CD4-positive, alpha-beta T cell treated with Interleukin-15 for 4 hours (primary cell): ENCODE measurements at regions not wholly inside any gene's neighbourhood (a gene's known extent, or its start where the extent isn't known, plus 50 kb on each side); places are given as distances from the start of the nearest gene placed in this dataset.

ENCODE experiments used
- DNase-seq: peaks from one replicate; pipeline ENCODE4 v3.0.0-alpha.2; 2020; ENCODE audit warnings: low spot score

DNA sequence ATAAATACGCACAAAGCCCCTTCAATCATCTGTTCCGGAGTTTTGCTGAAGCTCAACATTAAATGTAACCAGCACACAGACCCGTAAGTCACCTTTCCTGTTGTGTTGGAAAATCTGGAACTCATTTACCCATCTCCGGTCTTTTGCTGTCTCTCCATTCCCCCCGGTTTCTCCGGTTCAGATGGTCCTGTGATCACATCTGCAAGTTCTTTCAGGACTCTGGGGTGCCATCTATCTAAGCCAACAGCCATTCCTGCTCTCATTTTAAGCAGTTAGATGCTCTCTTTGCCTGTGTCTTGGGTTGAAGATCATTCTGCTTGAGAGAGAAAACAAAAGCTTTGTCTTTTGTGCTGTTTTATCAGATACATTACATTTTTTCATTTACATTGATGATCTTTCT, 91.7 kb upstream of the TGIF1 start:
- no peak for DNase-seq

GRCh38 chr18:3360211-3360610, 89.8 kb upstream of the TGIF1 start:
- DNase-seq: no peak

- no peak for DNase-seq
Measured at GRCh38 chr18:3367491-3368091, 82.4 kb upstream of the TGIF1 start.

GRCh38 chr18:3368193-3368592, 81.8 kb upstream of the TGIF1 start:
- DNase-seq: no peak

DNA sequence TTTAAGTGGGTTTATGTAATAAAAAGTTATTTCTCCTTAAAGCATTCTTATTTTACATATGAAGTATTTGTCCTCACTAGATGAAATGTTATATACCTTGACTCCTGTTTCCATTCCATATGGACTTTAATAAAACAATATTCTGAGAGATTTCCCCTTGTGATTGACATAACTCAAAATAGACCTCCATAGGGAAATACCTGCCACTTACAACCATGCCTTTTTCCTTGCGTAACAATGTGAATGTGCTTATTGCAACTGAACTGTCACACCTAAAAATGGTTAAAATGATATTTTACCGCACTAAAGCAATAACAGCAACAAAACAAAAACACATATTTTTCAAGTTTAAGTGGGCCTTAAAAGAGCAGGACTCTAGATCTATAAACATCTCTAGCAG, 70.3 kb upstream of the TGIF1 start:
- DNase-seq: no peak

GRCh38 chr18:3380384-3380961, 69.5 kb upstream of the TGIF1 start:
- peak; percentile 47 for DNase-seq

- DNase-seq: no peak
Measured at GRCh38 chr18:3383381-3383915, 66.5 kb upstream of the TGIF1 start.

GRCh38 chr18:3384664-3385563, 65.1 kb upstream of the TGIF1 start:
- DNase-seq: no peak

DNA sequence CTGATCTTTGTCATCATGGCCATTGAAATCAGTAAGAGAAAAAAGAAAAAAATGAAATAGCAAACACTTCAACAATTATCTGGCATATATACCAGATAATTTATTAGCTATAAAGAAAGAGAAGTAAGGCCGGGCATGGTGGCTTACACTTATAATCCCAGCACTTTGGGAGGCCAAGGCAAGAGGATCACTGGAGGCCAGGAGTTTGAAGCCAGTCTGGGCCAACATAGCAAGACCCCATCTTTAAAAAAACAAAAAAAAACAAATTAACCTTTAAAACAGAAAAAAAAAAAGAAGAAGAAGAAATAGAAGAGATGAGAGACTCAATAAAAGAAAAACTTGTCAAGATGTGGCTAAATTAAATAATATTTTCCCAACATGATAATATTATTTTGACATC, 61.6 kb upstream of the TGIF1 start:
- DNase-seq: no peak

- no peak for DNase-seq
Measured at GRCh38 chr18:3388980-3389379, 61.0 kb upstream of the TGIF1 start.

GRCh38 chr18:3389977-3390376, 60.0 kb upstream of the TGIF1 start:
- DNase-seq: no peak

GRCh38 chr18:3391704-3392466, 58.1 kb upstream of the TGIF1 start:
- DNase-seq: no peak

GRCh38 chr18:3392467-3392855, 57.5 kb upstream of the TGIF1 start:
- no peak for DNase-seq

DNA sequence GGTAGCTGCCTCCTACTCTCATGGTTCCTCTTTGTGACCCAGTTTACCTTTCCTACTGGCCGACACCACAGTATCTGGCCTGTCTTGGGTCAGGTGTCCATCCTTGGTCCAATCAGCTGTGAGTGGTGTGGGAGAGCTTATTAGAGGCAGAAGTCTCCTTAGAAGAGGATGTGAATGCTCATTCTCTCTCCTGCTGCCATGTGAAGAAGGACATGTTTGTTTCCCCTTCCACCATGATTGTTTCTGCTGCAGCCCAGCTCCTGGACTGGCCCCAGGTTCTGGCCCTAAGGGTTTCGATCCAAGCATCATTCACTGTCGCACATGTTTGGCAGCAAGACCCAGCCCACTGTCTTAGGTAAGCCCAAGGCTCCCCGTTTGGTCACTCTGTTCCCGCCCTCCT, 55.3 kb upstream of the TGIF1 start:
- DNase-seq: no peak

DNA sequence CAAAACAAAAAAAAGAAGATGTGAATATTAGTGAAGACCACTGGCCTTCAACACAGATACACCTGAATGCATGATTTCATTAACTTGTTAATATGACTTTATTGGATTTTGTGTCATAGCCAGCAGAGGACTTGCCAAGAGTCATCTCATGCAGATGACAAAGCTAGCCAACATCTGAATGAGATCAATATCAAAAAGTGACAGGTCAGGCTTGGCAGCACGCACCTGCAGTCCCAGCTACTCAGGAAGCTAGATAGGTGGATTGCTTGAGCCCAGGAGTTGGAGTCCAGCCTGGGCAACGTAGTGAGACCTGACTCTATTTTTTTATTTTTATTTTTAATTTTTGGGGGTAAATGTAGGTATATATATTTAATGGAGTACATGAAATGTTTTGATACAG, 54.5 kb upstream of the TGIF1 start:
- DNase-seq: no peak

GRCh38 chr18:3397031-3397750, 52.8 kb upstream of the TGIF1 start:
- DNase-seq: no peak

DNA sequence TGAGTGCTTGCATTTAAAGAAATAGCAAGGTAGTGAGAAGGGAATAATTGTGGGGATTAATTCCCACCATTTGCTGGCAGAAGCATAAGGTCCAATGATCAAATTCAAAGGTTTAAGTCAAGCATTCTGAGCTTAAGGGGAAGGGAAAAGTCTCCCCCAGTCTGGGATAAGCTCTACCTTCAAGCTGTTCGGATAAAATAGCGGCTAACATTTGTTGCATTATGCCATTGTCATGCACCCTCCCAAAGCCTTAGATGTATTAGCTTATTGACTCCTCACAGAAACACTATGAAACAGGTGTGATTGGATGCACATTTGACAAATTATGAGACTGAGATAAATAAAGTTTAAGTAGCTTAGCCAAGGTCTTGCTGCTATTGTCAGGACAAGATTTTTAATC, 52.2 kb upstream of the TGIF1 start:
- DNase-seq: no peak
